ENCODE measurements at regions not wholly inside any gene's neighbourhood (a gene's known extent, or its start where the extent isn't known, plus 50 kb on each side); places are given as distances from the start of the nearest gene placed in this dataset.

GRCh38 chr5:24281818-24282217, 363.0 kb downstream of the CDH10 start:
- no peak overlapping the region for H3K27ac ChIP-seq
- H3K4me2 ChIP-seq, result no peak overlapping the region
- TF ChIP-seq Cebpa-rat (IDR thresholded peaks at IDR 0.05), result no peak

DNA sequence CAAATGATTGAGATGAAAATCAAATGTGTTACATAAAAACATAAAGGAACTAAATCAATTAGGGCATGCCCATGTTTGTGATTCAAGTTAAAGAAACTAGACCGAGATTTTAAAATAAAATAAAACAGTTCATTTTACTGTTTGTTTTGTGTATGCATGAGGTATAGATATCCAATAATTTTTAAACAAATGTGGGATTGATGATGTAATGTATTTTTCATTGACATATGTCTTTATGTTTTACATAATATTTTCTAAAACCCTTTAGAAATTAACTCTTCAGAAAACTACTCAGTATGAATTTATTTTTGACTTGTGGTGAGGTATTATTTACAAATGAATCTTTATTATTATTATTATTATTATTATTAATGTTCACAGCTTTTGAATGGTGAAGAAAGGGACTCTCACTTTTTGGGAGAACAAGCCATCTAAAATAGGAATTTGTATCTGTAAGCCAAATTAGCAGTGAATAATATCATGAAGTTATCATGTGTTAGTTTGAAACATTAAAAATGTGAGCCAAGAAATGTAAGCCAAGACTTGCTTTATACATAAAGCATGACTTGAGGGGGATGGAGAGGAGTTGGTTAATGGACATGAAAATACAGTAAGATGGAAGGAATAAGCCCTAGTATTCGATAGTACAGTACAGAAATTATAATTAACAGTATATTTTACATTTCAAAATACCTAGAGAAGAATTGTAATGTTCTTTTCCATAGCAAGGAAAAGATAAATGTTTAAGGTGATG, 355.0 kb downstream of the CDH10 start:
- no peak for TF ChIP-seq Cebpa-rat (IDR thresholded peaks at IDR 0.05)

More at GRCh38 chr5:24281818-24282217, 363.0 kb downstream of the CDH10 start:
- H4K20me1 ChIP-seq, result no peaks in the 10 kb centered on the region
- H3K4me3 ChIP-seq, result no peak overlapping the region
- no peaks in the 10 kb centered on the region for H3K4me1 ChIP-seq
- H3K9me3 ChIP-seq (replicated peaks in 1 of 11), result no peaks in the 10 kb centered on the region
- H3K27me3 ChIP-seq, result no peaks in the 10 kb centered on the region
- H3K9ac ChIP-seq, result no peak overlapping the region
- no peaks in the 10 kb centered on the region for H3K36me3 ChIP-seq

DNA sequence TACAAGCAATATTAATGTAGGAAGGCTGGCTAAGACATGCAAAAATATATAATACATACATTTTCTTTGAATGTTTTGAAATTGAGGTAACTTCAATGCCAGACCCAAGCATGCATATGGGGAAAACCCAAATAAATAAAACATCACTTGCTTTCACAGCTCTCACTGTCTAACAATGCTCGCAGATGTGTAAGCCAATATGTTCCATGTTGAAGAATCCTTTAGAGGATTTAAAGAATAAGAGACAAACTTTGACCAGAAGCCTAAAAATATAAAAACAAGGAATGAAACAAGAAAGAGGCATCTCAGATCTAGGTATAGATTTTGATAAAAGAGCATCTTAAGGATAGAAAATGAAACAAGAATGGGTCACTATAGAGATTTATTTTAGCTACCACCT, 354.2 kb downstream of the CDH10 start:
- no peaks in the 10 kb centered on the region for H3K4me1 ChIP-seq

More for the DNA sequence above, 355.0 kb downstream of the CDH10 start:
- Histone ChIP-seq H3K4me2 (no peak overlapping the region), H3K4me3 (no peak overlapping the region), H3K27me3 (no peaks in the 10 kb centered on the region), H3K27ac (no peak overlapping the region), H4K20me1 (no peaks in the 10 kb centered on the region), H3K36me3 (no peaks in the 10 kb centered on the region), H3K9ac (no peak overlapping the region), H3K4me1 (no peaks in the 10 kb centered on the region), H3K9me3 (replicated peaks in 1 of 11) (no peaks in the 10 kb centered on the region)

GRCh38 chr5:24291916-24292315, 352.9 kb downstream of the CDH10 start:
- Histone ChIP-seq H3K36me3 (no peaks in the 10 kb centered on the region), H3K9me3 (replicated peaks in 1 of 11) (no peaks in the 10 kb centered on the region), H4K20me1 (no peaks in the 10 kb centered on the region), H3K27ac (no peak overlapping the region), H3K4me2 (no peak overlapping the region), H3K4me3 (no peak overlapping the region), H3K27me3 (no peaks in the 10 kb centered on the region), H3K4me1 (no peaks in the 10 kb centered on the region), H3K9ac (no peak overlapping the region)
- TF ChIP-seq Cebpa-rat (IDR thresholded peaks at IDR 0.05), result no peak

More for the DNA sequence above, 354.2 kb downstream of the CDH10 start:
- TF ChIP-seq Cebpa-rat (IDR thresholded peaks at IDR 0.05), result no peak
- H4K20me1 ChIP-seq, result no peaks in the 10 kb centered on the region
- H3K9me3 ChIP-seq (replicated peaks in 1 of 11), result no peaks in the 10 kb centered on the region
- no peak overlapping the region for H3K9ac ChIP-seq
- H3K27me3 ChIP-seq, result no peaks in the 10 kb centered on the region
- H3K4me2 ChIP-seq, result no peak overlapping the region
- H3K4me3 ChIP-seq, result no peak overlapping the region
- H3K27ac ChIP-seq, result no peak overlapping the region
- H3K36me3 ChIP-seq, result no peaks in the 10 kb centered on the region

- Histone ChIP-seq H3K9me3 (replicated peaks in 1 of 11) (no peaks in the 10 kb centered on the region), H3K4me1 (no peaks in the 10 kb centered on the region)
Measured at GRCh38 chr5:24294333-24294732, 350.4 kb downstream of the CDH10 start.

GRCh38 chr5:24314106-24314505, 330.7 kb downstream of the CDH10 start:
- H3K4me3 ChIP-seq, result no peak overlapping the region
- no peak for TF ChIP-seq Cebpa-rat (IDR thresholded peaks at IDR 0.05)
- no peaks in the 10 kb centered on the region for H4K20me1 ChIP-seq
- H3K36me3 ChIP-seq, result no peaks in the 10 kb centered on the region
- no peak overlapping the region for H3K27ac ChIP-seq
- H3K9me3 ChIP-seq (replicated peaks in 1 of 11), result peaks cover 6 to 35% (median 17%) of the 10 kb centered on the region in 11 experiments; a peak in 19 of 22 replicates
- H3K9ac ChIP-seq, result no peak overlapping the region
- H3K27me3 ChIP-seq, result no peaks in the 10 kb centered on the region
- H3K4me1 ChIP-seq, result no peaks in the 10 kb centered on the region
- H3K4me2 ChIP-seq, result no peak overlapping the region

More at GRCh38 chr5:24294333-24294732, 350.4 kb downstream of the CDH10 start:
- no peak overlapping the region for H3K4me3 ChIP-seq
- TF ChIP-seq Cebpa-rat (IDR thresholded peaks at IDR 0.05), result no peak
- no peak overlapping the region for H3K9ac ChIP-seq
- H3K4me2 ChIP-seq, result no peak overlapping the region
- H3K36me3 ChIP-seq, result no peaks in the 10 kb centered on the region
- no peaks in the 10 kb centered on the region for H4K20me1 ChIP-seq
- no peak overlapping the region for H3K27ac ChIP-seq
- H3K27me3 ChIP-seq, result no peaks in the 10 kb centered on the region

- TF ChIP-seq Cebpa-rat (IDR thresholded peaks at IDR 0.05), result no peak
- H3K4me3 ChIP-seq, result no peak overlapping the region
- H3K27ac ChIP-seq, result no peak overlapping the region
- no peak overlapping the region for H3K4me2 ChIP-seq
- peaks cover 0 to 3% (median 0%) of the 10 kb centered on the region in 10 experiments; a peak in 1 of 20 replicates for H3K4me1 ChIP-seq
- H3K9me3 ChIP-seq (replicated peaks in 1 of 11), result no peaks in the 10 kb centered on the region; a peak in 2 of 22 replicates
- no peaks in the 10 kb centered on the region for H3K36me3 ChIP-seq
- H4K20me1 ChIP-seq, result no peaks in the 10 kb centered on the region
- H3K27me3 ChIP-seq, result no peaks in the 10 kb centered on the region
- H3K9ac ChIP-seq, result no peak overlapping the region
Measured at GRCh38 chr5:24320643-24321042, 324.1 kb downstream of the CDH10 start.

- Histone ChIP-seq H4K20me1 (no peaks in the 10 kb centered on the region), H3K27me3 (no peaks in the 10 kb centered on the region), H3K9me3 (replicated peaks in 1 of 11) (no peaks in the 10 kb centered on the region), H3K4me1 (peaks cover 0 to 3% (median 0%) of the 10 kb centered on the region in 10 experiments; a peak in 1 of 20 replicates), H3K27ac (no peak overlapping the region), H3K4me3 (no peak overlapping the region), H3K9ac (no peak overlapping the region), H3K4me2 (peak overlapping the region in 1 of 11 experiments; percentile 14; a peak in 1 of 22 replicates), H3K36me3 (no peaks in the 10 kb centered on the region)
- TF ChIP-seq Cebpa-rat (IDR thresholded peaks at IDR 0.05), result no peak
Measured at GRCh38 chr5:24325306-24325832, 319.4 kb downstream of the CDH10 start.

DNA sequence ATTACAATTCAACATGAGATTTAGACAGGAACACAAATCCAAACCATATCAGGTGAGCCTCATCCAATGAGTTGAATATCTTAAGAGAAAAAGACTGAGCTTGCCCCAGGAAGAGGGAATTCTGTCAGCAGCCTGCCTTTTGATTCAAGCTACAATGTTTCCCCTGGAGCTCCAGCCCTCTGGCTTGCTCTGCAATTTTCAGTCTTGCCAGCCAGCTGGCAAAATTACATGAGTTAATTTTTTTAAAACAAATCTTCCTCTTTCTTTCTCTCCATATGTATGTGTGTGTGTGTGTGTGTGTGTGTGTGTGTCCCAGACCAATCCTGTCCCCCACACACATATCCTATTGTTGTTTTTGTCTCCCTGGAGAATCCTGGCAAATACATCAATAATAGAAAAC, 313.2 kb downstream of the CDH10 start:
- Histone ChIP-seq H3K36me3 (no peaks in the 10 kb centered on the region), H3K27me3 (no peaks in the 10 kb centered on the region), H3K9me3 (replicated peaks in 1 of 11) (no peaks in the 10 kb centered on the region), H3K4me2 (no peak overlapping the region), H3K27ac (no peak overlapping the region), H3K9ac (no peak overlapping the region), H3K4me1 (no peaks in the 10 kb centered on the region), H3K4me3 (no peak overlapping the region), H4K20me1 (no peaks in the 10 kb centered on the region)
- TF ChIP-seq Cebpa-rat (IDR thresholded peaks at IDR 0.05), result no peak

- Histone ChIP-seq H3K27me3 (no peaks in the 10 kb centered on the region), H3K36me3 (no peaks in the 10 kb centered on the region), H3K9ac (no peak overlapping the region), H3K4me3 (no peak overlapping the region), H4K20me1 (no peaks in the 10 kb centered on the region), H3K9me3 (replicated peaks in 1 of 11) (no peaks in the 10 kb centered on the region), H3K27ac (no peak overlapping the region), H3K4me1 (no peaks in the 10 kb centered on the region), H3K4me2 (no peak overlapping the region)
- TF ChIP-seq Cebpa-rat (IDR thresholded peaks at IDR 0.05), result no peak
Measured at GRCh38 chr5:24347158-24347557, 297.6 kb downstream of the CDH10 start.

Measured in BLaER1 treated with 17β-estradiol and CSF1 and Interleukin-3, amounts not matched to agents 10 nM and 100 nM (cell line).